ENCODE measurements at regions not wholly inside any gene's neighbourhood (a gene's known extent, or its start where the extent isn't known, plus 50 kb on each side); places are given as distances from the start of the nearest gene placed in this dataset.
"Not testable (repeated sequence)": the region's sequence is repeated elsewhere in the genome, so short reads cannot be mapped to it uniquely, and the experiment has no call there.

- Mint-ChIP-seq H3K27ac (no peak overlapping the region), H3K27me3 (ENCODE audit: insufficient read depth) (no peaks in the 10 kb centered on the region; the same call in none of the 2 replicates), H3K9me3 (peaks cover 22% of the 10 kb centered on the region; the same call in 1 of the 2 replicates), H3K4me3 (no peak overlapping the region), H3K36me3 (ENCODE audit: low read depth) (no peaks in the 10 kb centered on the region), H3K4me1 (ENCODE audit: low read depth) (no peaks in the 10 kb centered on the region)
- no peak for DNase-seq
- TF ChIP-seq CTCF (IDR thresholded peaks at IDR 0.05): no peak
Observed at GRCh38 chr16:5214466-5214865, 116.9 kb upstream of the EEF2KMT start.

GRCh38 chr16:5212501-5212900 is 114.9 kb upstream of the EEF2KMT start:
- not testable (repeated sequence) for H3K36me3 Mint-ChIP-seq (ENCODE audit: low read depth); H3K27ac Mint-ChIP-seq; H3K4me1 Mint-ChIP-seq (ENCODE audit: low read depth); H3K4me3 Mint-ChIP-seq; H3K27me3 Mint-ChIP-seq (ENCODE audit: insufficient read depth); DNase-seq
- H3K9me3 Mint-ChIP-seq: peaks cover 15% of the 10 kb centered on the region; the same call in 1 of the 2 replicates

GRCh38 chr16:5207862-5208498 is 110.4 kb upstream of the EEF2KMT start:
- H3K9me3 Mint-ChIP-seq: peaks cover 17% of the 10 kb centered on the region; the same call in 1 of the 2 replicates
- H3K4me3 Mint-ChIP-seq; H3K27me3 Mint-ChIP-seq (ENCODE audit: insufficient read depth); H3K36me3 Mint-ChIP-seq (ENCODE audit: low read depth); H3K4me1 Mint-ChIP-seq (ENCODE audit: low read depth); H3K27ac Mint-ChIP-seq: not testable (repeated sequence)
- DNase-seq: peak; percentile 6

DNA sequence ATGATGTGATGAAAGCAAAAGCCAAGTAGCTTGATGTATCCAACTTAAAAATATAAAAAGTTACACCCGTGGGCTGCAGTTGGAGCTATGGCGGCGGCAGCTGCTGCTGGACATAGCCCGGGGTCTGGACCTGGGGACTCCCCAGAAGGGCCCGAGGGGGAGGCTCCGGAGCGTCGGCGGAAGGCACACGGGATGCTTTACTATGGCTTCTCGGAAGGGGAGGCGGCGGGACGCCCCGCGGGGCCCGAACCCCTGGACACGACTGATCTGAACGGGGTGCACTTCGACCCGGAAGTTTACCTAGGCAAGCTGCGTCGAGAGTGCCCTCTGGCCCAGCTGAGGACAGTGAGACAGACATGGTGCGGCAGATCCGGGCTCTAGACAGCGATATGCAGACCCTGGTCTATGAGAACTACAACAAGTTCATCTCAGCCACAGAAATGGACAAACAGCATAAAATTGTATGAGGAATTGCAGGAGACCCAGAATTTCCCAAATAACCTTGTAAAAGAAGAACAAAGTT is 109.5 kb upstream of the EEF2KMT start:
- TF ChIP-seq CTCF (IDR thresholded peaks at IDR 0.05): no peak
- no peak for DNase-seq
- no peaks in the 10 kb centered on the region; the same call in 1 of the 2 replicates for H3K27me3 Mint-ChIP-seq (ENCODE audit: insufficient read depth)
- H3K9me3 Mint-ChIP-seq: peaks cover 16% of the 10 kb centered on the region; the same call in 1 of the 2 replicates
- no peak overlapping the region for H3K4me3 Mint-ChIP-seq
- no peaks in the 10 kb centered on the region for H3K4me1 Mint-ChIP-seq (ENCODE audit: low read depth)
- no peaks in the 10 kb centered on the region for H3K36me3 Mint-ChIP-seq (ENCODE audit: low read depth)
- H3K27ac Mint-ChIP-seq: no peak overlapping the region

- Mint-ChIP-seq H3K27me3 (ENCODE audit: insufficient read depth) (no peaks in the 10 kb centered on the region; the same call in 1 of the 2 replicates), H3K9me3 (peaks cover 10% of the 10 kb centered on the region; the same call in 1 of the 2 replicates), H3K27ac (no peak overlapping the region), H3K4me3 (no peak overlapping the region), H3K4me1 (ENCODE audit: low read depth) (no peaks in the 10 kb centered on the region), H3K36me3 (ENCODE audit: low read depth) (no peaks in the 10 kb centered on the region)
- DNase-seq: no peak
- TF ChIP-seq CTCF (IDR thresholded peaks at IDR 0.05): no peak
Observed at GRCh38 chr16:5206331-5206990, 108.9 kb upstream of the EEF2KMT start.

- H3K27ac Mint-ChIP-seq: no peak overlapping the region
- no peaks in the 10 kb centered on the region for H3K4me1 Mint-ChIP-seq (ENCODE audit: low read depth)
- no peaks in the 10 kb centered on the region; the same call in 1 of the 2 replicates for H3K27me3 Mint-ChIP-seq (ENCODE audit: insufficient read depth)
- TF ChIP-seq CTCF (IDR thresholded peaks at IDR 0.05): no peak
- H3K4me3 Mint-ChIP-seq: no peak overlapping the region
- H3K9me3 Mint-ChIP-seq: peaks cover 10% of the 10 kb centered on the region; the same call in 1 of the 2 replicates
- H3K36me3 Mint-ChIP-seq (ENCODE audit: low read depth): no peaks in the 10 kb centered on the region
- DNase-seq: no peak
Observed at GRCh38 chr16:5205361-5206040, 107.9 kb upstream of the EEF2KMT start.

- not testable (repeated sequence) for DNase-seq; H3K36me3 Mint-ChIP-seq (ENCODE audit: low read depth); H3K4me1 Mint-ChIP-seq (ENCODE audit: low read depth); H3K27ac Mint-ChIP-seq; H3K4me3 Mint-ChIP-seq; H3K27me3 Mint-ChIP-seq (ENCODE audit: insufficient read depth)
- peaks cover 10% of the 10 kb centered on the region; the same call in 1 of the 2 replicates for H3K9me3 Mint-ChIP-seq
Observed at GRCh38 chr16:5203675-5204074, 106.1 kb upstream of the EEF2KMT start.
